ENCODE measurements at regions not wholly inside any gene's neighbourhood (a gene's known extent, or its start where the extent isn't known, plus 50 kb on each side); places are given as distances from the start of the nearest gene placed in this dataset.

- no peak for TF ChIP-seq CTCF (IDR thresholded peaks at IDR 0.05)
- TF ChIP-seq POLR2AphosphoS5 (IDR thresholded peaks at IDR 0.05): no peak
- no peak for TF ChIP-seq POLR2A (IDR thresholded peaks at IDR 0.05)
- no peak for TF ChIP-seq EP300 (IDR thresholded peaks at IDR 0.05)
These were observed 185.8 kb downstream of the CARTPT start for GRCh38 chr5:71904852-71905251.
